ENCODE measurements at regions not wholly inside any gene's neighbourhood (a gene's known extent, or its start where the extent isn't known, plus 50 kb on each side); places are given as distances from the start of the nearest gene placed in this dataset.

GRCh38 chr9:21589344-21590056, 107.4 kb upstream of the IFNE start:
- TF ChIP-seq, protein P1, sequence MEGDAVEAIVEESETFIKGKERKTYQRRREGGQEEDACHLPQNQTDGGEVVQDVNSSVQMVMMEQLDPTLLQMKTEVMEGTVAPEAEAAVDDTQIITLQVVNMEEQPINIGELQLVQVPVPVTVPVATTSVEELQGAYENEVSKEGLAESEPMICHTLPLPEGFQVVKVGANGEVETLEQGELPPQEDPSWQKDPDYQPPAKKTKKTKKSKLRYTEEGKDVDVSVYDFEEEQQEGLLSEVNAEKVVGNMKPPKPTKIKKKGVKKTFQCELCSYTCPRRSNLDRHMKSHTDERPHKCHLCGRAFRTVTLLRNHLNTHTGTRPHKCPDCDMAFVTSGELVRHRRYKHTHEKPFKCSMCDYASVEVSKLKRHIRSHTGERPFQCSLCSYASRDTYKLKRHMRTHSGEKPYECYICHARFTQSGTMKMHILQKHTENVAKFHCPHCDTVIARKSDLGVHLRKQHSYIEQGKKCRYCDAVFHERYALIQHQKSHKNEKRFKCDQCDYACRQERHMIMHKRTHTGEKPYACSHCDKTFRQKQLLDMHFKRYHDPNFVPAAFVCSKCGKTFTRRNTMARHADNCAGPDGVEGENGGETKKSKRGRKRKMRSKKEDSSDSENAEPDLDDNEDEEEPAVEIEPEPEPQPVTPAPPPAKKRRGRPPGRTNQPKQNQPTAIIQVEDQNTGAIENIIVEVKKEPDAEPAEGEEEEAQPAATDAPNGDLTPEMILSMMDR (IDR thresholded peaks at IDR 0.05) = no peak
- no peak for TF ChIP-seq POLR2A (IDR thresholded peaks at IDR 0.05)

All from uterus (tissue), 2 donors.